ENCODE measurements at regions not wholly inside any gene's neighbourhood (a gene's known extent, or its start where the extent isn't known, plus 50 kb on each side); places are given as distances from the start of the nearest gene placed in this dataset.

DNA sequence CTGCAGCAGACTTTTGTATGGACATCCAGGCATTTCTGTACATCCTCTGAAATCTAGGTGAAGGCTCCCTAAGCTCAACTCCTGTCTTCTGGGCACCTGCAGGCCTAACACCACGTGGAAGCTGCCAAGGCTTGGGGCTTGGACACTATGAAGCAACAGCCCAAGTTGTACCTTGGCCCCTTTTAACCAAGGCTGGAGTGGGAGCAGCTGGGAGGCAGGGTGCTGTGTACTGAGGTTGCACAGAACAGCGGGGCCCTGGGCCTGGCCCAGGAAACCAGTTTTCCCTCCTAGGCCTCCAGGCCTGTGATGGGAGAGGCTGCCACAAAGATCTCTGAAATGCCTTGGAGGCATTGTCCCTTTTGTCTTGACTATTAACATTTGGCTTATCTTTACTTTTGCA is 214.4 kb upstream of the LRIG3 start:
- TF ChIP-seq, protein P1, sequence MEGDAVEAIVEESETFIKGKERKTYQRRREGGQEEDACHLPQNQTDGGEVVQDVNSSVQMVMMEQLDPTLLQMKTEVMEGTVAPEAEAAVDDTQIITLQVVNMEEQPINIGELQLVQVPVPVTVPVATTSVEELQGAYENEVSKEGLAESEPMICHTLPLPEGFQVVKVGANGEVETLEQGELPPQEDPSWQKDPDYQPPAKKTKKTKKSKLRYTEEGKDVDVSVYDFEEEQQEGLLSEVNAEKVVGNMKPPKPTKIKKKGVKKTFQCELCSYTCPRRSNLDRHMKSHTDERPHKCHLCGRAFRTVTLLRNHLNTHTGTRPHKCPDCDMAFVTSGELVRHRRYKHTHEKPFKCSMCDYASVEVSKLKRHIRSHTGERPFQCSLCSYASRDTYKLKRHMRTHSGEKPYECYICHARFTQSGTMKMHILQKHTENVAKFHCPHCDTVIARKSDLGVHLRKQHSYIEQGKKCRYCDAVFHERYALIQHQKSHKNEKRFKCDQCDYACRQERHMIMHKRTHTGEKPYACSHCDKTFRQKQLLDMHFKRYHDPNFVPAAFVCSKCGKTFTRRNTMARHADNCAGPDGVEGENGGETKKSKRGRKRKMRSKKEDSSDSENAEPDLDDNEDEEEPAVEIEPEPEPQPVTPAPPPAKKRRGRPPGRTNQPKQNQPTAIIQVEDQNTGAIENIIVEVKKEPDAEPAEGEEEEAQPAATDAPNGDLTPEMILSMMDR (conservative IDR thresholded peaks at IDR 0.05 in 1 of 2, IDR thresholded peaks at IDR 0.05 in 1 of 2; ENCODE audit: low read depth in 1 of 2, low read length in 2 of 2) = no peak
- no peak for TF ChIP-seq EZH2 (IDR thresholded peaks at IDR 0.05; ENCODE audit: low read length, missing control alignments)
